Suprapubic skin (tissue), 4 donors: ENCODE measurements at regions not wholly inside any gene's neighbourhood (a gene's known extent, or its start where the extent isn't known, plus 50 kb on each side); places are given as distances from the start of the nearest gene placed in this dataset.
"Not testable (repeated sequence)": the region's sequence is repeated elsewhere in the genome, so short reads cannot be mapped to it uniquely, and the experiment has no call there.

Experiments
- CTCF ChIP-seq, 2 donors: fragments of 200-600 bp in 1 of 2; fragments of 450-650 bp in 1 of 2; sonication (generic) in 1 of 2; IDR thresholded peaks; one replicate each; pipeline ENCODE4 v1.5.1; 2016 to 2019; ENCODE audit warnings: antibody characterized with exemption in 2 of 2, mild to moderate bottlenecking in 1 of 2, moderate library complexity in 1 of 2
- EP300 ChIP-seq: sonication (generic); formaldehyde crosslinking; IDR thresholded peaks from one replicate; pipeline ENCODE4 v1.6.1; 2017; ENCODE audit warnings: antibody characterized with exemption
- POLR2A ChIP-seq, 2 donors: fragments of 450-650 bp; IDR thresholded peaks; one replicate each; pipeline ENCODE4 v1.6.1; 2017; ENCODE audit warnings: antibody characterized with exemption in 2 of 2, mild to moderate bottlenecking in 2 of 2, moderate library complexity in 2 of 2
- POLR2AphosphoS5 ChIP-seq, 3 donors: sonication (generic); formaldehyde crosslinking; IDR thresholded peaks; one replicate each; pipeline ENCODE4 v1.6.1; 2017; ENCODE audit warnings: antibody characterized with exemption in 3 of 3

DNA sequence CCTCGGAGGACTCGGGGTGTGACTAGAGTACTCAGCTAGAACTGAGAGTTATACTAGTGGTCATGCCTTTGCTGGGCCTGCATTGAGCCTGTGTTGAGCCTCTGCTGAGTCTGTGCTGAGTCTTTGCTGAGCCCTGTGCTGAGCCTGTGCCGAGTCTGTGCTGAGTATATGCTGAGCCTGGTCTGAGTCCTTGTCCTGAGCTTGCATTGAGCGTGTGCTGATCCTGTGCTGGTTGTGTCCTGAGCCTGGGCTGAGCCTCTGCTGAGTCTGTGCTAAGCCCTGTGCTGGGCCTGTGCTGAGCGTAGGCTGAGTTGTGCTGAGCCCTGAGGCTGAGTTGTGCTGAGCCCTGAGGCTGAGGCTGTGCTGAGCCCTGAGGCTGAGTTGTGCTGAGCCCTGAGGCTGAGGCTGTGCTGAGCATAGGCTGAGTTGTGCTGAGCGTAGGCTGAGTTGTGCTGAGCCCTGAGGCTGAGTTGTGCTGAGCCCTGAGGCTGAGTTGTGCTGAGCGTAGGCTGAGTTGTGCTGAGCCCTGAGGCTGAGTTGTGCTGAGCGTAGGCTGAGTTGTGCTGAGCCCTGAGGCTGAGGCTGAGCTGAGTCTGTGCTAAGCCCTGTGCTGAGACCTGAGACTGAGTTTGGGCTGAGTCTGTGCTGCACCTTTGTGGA, 89.4 kb downstream of the MALL start:
- TF ChIP-seq CTCF (IDR thresholded peaks at IDR 0.05); POLR2AphosphoS5 (IDR thresholded peaks at IDR 0.05); POLR2A (IDR thresholded peaks at IDR 0.05); EP300: not testable (repeated sequence)
